NCI-H345 (cell line): ENCODE measurements at regions not wholly inside any gene's neighbourhood (a gene's known extent, or its start where the extent isn't known, plus 50 kb on each side); places are given as distances from the start of the nearest gene placed in this dataset.

Experiments
- DNase-seq: peaks from one replicate; lab custom pipeline; 2025; lab: John Stamatoyannopoulos, UW

DNA sequence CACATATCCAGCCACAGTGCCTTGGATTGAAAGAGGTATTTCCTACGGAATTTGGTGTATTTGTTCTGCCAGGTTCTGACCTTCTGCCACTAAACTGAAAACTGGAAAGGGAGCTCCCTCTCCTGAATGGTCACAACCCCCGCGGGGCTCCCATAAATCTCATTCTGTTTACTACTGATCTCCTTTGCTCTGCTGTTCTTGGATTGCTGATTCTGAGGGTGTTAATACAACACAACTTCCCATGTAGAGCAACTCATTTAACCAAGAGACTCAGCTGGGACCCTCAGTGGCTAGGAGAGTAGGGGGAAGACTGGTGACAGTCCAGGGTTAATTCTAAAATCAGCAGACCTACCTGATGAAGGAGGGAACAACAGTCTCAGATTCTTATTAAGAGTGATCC is 662.9 kb downstream of the INHBA start:
- no peak for DNase-seq

DNA sequence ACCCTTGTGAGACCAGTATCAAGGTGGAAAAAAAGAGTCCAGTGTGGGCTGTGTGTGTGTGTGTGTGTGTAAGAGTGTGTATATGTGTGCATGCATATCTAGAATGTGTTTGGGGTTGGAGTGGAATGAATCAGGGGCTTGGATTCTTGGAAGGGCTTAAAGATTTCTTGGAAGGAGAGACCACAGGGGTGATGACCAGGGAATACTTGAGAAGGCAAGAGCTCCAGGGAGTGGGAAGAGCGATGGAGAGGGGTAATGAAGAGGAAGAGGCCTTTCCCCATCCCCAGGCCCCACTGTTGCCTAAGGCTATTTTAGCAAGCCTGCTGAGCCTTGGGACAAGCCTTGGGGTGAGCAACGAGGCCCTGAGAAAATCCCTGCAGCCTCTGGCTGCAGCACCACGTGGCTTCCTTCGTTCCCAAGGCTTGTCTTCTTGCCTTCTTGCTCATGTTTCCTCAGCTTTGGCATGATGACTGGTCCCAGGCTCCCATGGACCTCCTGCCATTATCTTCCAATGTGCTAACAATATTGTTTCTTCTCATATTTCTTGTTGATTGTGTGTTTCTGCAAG is 663.4 kb downstream of the INHBA start:
- DNase-seq = no peak

DNA sequence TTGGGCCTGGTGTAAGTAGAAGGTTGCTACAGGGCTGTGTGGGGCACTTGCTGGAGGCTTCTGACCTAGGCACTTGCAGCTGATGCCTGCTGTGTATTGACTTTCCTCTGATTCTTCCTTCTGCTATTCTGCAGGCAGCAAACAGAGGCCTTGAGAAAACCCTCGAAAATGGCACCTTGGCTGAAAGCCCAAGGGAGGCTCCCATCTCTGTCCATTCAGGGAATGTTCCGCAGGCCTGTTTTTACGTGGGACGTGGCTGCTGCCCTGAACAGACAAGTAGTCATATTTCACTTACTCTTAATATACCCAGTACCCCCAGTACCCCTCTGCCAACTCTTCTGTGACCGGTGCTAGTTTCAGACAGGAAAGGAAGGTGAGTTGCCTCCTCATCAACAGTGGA is 664.7 kb downstream of the INHBA start:
- no peak for DNase-seq

DNA sequence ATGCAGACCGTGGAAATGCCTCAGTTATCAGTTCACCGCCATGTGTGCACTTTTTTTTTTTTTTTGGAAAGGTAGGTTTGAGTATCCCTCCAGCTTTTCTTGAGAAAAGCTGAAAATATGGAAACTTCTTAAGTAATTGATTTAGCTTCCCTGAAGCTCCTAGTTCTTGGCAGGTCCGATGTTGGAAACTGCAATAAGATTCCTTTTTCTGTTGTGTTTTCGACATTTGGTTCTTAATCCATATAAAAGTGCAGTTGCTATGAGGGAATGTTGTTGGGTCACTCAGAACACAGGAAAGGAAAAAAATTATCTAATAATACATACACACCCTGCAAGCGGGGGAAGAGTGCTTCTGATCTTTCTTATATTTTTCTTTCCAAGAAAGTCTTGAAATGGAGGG is 665.2 kb downstream of the INHBA start:
- DNase-seq = no peak

- DNase-seq = no peak
These were observed 667.1 kb downstream of the INHBA start for GRCh38 chr7:41035794-41036193.

- DNase-seq = no peak
These were observed 669.4 kb downstream of the INHBA start for GRCh38 chr7:41033500-41033899.

DNA sequence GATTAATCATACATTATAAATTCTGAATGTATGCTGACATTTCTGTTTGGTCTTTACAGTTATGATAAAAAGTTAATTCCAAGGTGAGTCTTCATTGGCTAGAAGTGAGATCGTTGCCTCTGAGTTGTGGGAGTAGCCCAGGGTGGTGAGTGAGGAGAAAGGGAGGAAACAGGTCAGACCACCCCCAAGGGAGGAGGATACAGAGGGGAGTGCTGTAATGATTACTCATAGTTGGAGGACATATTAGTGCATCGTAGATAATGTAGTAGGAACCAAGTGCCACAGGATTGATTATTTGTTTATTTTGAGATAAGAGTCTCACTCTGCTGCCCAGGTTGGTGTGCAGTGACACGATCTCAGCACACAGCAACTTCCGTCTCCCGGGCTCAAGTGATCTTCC is 672.2 kb downstream of the INHBA start:
- no peak for DNase-seq

GRCh38 chr7:41029072-41029499 is 673.8 kb downstream of the INHBA start:
- no peak for DNase-seq

DNA sequence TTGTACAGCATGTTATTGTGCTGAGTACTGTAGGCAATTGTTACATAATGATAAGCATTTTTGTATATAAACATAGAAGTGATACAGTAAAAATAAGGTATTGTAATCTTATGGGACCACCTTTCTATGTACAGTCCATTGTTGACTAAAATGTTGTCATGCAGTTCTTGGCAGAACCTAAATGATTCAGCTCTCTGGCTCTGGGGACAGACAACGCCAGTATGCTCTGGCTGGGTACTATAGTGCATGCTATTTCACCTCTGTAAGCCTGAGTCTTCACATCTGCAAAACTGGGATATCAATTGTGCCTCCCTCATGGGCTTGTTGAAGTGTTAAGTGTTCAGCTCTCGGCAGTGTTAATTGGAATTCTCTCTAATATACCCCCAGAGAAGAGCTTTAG is 674.3 kb downstream of the INHBA start:
- DNase-seq = no peak

GRCh38 chr7:41027428-41028115 is 675.3 kb downstream of the INHBA start:
- no peak for DNase-seq

- no peak for DNase-seq
These were observed 678.8 kb downstream of the INHBA start for GRCh38 chr7:41024126-41024525.

DNA sequence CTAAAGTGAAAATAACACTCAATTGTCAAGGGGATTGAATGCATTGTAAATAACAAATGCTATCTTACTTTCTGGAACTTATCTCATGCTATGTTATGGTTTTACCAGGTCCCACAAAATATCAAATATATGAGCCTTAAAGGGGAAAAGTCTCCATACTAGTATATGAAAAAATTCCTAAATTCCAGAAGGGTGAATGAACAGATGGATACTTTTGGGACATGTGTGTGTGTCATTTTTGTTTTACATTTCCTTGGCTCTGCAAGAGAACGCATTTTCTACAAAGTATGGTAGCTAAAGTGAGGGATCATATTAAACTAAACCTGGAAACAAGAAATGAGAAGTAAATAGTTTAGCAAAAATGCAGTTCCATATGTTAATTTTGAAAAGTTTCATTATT is 682.8 kb downstream of the INHBA start:
- DNase-seq = no peak

DNA sequence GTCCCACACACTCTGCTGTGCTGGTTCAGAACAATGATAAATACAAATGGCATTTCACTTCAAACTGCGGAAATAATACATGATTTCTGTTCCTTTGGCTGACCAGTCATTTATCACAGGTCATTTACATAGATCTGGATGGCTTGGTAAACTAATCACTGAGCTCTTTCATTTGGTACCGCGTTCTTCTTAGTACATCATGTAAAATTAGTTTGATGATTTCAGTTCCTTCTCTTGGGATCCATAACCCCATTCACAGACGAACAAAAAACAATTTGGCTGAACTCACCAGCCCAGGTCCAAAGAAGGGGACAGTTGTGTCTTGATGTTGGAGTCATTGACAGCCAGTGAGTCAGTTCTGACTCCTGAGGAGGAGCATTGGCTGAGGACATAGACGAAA is 689.8 kb downstream of the INHBA start:
- no peak for DNase-seq

GRCh38 chr7:41012041-41012440 is 690.8 kb downstream of the INHBA start:
- no peak for DNase-seq

- DNase-seq = no peak
These were observed 691.9 kb downstream of the INHBA start for GRCh38 chr7:41010967-41011366.

DNA sequence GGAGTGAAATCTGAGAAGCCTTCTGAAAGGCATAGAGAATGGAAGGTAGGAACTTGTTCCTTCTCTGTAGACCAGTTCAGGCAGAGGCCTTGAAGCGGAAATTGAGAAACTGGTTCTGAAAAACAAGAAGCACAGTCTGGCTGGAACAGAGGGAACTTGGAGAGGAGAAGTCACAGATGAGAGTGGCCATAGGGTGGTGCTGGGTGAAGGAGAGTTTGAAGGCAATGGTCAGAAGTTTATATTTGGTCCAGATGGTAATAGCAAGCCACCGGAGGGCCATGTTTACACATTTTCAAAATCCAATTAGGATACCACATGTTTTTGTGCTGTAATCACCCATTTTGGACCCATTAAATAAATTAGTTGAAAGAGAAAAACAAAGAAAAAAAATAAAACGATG is 692.5 kb downstream of the INHBA start:
- DNase-seq = no peak

DNA sequence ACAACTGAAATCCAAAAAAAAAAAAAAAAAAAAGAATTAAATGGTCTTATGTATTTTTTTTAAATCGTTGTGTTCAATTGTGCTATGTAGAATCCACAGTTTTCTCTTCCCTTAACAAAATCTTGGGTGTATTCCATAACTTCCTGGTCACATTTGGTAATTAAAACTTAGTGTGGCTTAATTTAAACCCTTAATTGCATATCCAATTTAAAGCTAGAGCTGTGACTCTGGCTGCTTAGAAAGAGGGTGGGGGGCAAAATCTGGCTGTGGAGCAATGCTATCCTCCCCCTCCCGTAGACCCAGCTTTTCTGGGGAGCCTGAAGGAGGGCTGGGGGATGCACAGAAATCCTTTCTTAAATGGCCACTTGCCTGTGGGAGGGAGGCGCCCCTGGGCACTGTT is 695.1 kb downstream of the INHBA start:
- no peak for DNase-seq

- no peak for DNase-seq
These were observed 695.5 kb downstream of the INHBA start for GRCh38 chr7:41007351-41007751.

DNA sequence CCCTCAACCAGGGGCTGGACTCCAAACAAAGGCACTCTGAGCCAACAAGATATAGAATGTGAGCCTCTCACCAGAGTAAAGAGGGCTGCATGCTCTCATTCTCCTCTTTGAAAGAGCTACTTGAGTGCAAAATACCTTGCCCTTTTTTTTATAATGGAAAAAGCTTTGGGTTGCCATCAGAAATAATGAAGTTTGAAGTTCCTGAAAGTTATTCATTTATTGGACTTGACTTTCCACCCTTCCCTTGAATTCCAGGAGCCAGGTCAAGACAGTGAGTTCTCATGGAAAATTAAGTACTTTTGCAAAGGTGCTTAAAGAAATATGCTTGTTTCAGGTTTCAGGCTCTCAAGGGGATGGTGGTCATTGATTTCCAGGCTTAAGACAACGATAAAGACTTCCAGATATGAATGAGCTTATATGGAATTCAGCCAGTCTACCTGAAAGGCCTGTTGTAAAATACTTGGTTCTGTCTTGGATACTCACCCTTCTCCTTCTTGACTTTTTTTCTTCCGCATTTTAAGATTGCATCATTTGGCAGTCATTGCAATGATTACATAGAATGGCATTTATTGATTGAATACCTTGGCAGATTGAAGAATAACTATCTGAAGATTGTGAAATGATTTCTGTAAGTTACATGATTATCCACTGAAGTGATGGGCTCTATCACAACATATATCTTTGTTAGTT is 696.4 kb downstream of the INHBA start:
- DNase-seq = no peak

- DNase-seq = no peak
These were observed 697.5 kb downstream of the INHBA start for GRCh38 chr7:41005374-41005901.

DNA sequence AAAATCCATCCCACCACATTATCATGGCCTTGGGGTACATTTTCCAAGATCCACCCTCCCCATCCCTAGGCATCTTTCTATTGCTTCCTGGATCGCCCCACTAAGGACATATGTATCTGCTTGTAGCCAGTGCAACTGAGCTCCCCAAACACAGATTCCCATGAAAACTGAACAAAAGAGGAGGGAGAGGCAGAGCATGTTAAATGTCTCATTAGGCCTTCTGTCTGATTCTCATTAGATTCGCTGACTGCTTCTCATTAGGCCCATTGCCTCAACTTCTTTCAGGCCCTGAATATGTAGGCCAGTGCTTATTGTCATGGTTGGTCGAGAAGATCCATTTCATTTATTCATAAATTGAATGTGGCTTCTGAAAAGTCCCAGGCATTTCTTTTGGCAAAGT is 698.9 kb downstream of the INHBA start:
- DNase-seq = no peak

- no peak for DNase-seq
These were observed 699.3 kb downstream of the INHBA start for GRCh38 chr7:41003611-41003940.
